T-cell (primary cell): ENCODE measurements at regions not wholly inside any gene's neighbourhood (a gene's known extent, or its start where the extent isn't known, plus 50 kb on each side); places are given as distances from the start of the nearest gene placed in this dataset.

Experiments
- ATAC-seq, 4 experiments: fragments of 200-7000 bp in 3 of 4; fragments of 150-1000 bp in 1 of 4; cut with Tn5 transposase; replicated peaks in 1 of 4; 1 replicate in 3 of 4; 2 replicates in 1 of 4; pipeline ENCODE4 v1.10.0; 2021; ENCODE audit warnings: moderate library complexity in 3 of 4, mild to moderate bottlenecking in 2 of 4, moderate number of reproducible peaks in 1 of 4
- CTCF ChIA-PET, 2 donors: fragments of 300-600 bp; sonication (Branson Sonifier 250); formaldehyde crosslinking; loops; one replicate each; lab custom pipeline; 2022; ENCODE audit warnings: antibody characterized with exemption in 2 of 2; lab: Charles Lee
- POLR2A ChIA-PET, 2 donors: fragments of 300-600 bp; sonication (Branson Sonifier 250); formaldehyde crosslinking; loops; one replicate each; lab custom pipeline; 2022; ENCODE audit warnings: antibody characterized with exemption in 2 of 2; lab: Charles Lee
- DNase-seq, 35 experiments: peaks; one replicate each; pipeline versions ENCODE4 v3.0.0 to v3.0.0-alpha.2; 2013 to 2023
- H3K27ac ChIP-seq: one replicate; pipeline ENCODE4 v1.5.1; 2013; ENCODE audit warnings: low read length
- H3K27me3 ChIP-seq, 2 experiments: replicated peaks in 1 of 2; 1 replicate in 1 of 2; 2 replicates in 1 of 2; pipeline versions ENCODE4 v1.6.1 to v1.7.0; 2013; ENCODE audit warnings: low read length in 1 of 2, mixed read lengths in 1 of 2; ENCODE audit not compliant: control insufficient read depth in 2 of 2, insufficient read depth in 2 of 2; ENCODE audit errors: extremely low read depth in 1 of 2
- H3K36me3 ChIP-seq, 2 donors: 1 replicate in 1 of 2; 2 replicates in 1 of 2; pipeline versions ENCODE4 v1.6.1 to v1.7.0; 2013; ENCODE audit warnings: low read length in 1 of 2; ENCODE audit not compliant: control insufficient read depth in 2 of 2, insufficient read depth in 1 of 2; ENCODE audit errors: extremely low read depth in 1 of 2
- H3K4me1 ChIP-seq, 2 experiments: 1 replicate in 1 of 2; 2 replicates in 1 of 2; pipeline versions ENCODE4 v1.6.1 to v1.7.0; 2013; ENCODE audit warnings: low read length in 2 of 2, mixed read lengths in 1 of 2; ENCODE audit not compliant: insufficient read depth in 2 of 2, control insufficient read depth in 1 of 2; ENCODE audit errors: extremely low read depth in 1 of 2
- H3K4me3 ChIP-seq, 2 donors: 1 replicate in 1 of 2; 2 replicates in 1 of 2; pipeline versions ENCODE4 v1.5.1 to v1.7.0; 2013; ENCODE audit warnings: mild to moderate bottlenecking in 2 of 2, low read length in 1 of 2, moderate library complexity in 1 of 2; ENCODE audit not compliant: control insufficient read depth in 1 of 2; ENCODE audit errors: extremely low read depth in 1 of 2
- H3K9me3 ChIP-seq: 2 replicates; pipeline ENCODE4 v1.7.0; 2013
- H3K27ac Mint-ChIP-seq, 2 donors: one replicate each; pipeline ENCODE4 v1.8.0; 2020 to 2021; ENCODE audit warnings: mild to moderate bottlenecking in 2 of 2, mixed read lengths in 2 of 2
- H3K27me3 Mint-ChIP-seq, 2 donors: one replicate each; pipeline ENCODE4 v1.8.0; 2021 to 2022; ENCODE audit warnings: mixed read lengths in 2 of 2
- H3K36me3 Mint-ChIP-seq: one replicate; pipeline ENCODE4 v1.8.0; 2021; ENCODE audit warnings: mixed read lengths
- H3K4me1 Mint-ChIP-seq, 3 donors: one replicate each; pipeline ENCODE4 v1.8.0; 2020 to 2022; ENCODE audit warnings: mixed read lengths in 3 of 3, mild to moderate bottlenecking in 1 of 3
- H3K4me3 Mint-ChIP-seq, 3 donors: one replicate each; pipeline ENCODE4 v1.8.0; 2020 to 2022; ENCODE audit warnings: mild to moderate bottlenecking in 3 of 3, mixed read lengths in 3 of 3, moderate library complexity in 3 of 3
- H3K9me3 Mint-ChIP-seq, 3 donors: one replicate each; pipeline ENCODE4 v1.8.0; 2020 to 2022; ENCODE audit warnings: mixed read lengths in 3 of 3
- WGBS: methylation state at CpG from one replicate; pipeline ENCODE4 v1.1.5; 2013; ENCODE audit warnings: missing lambda C conversion rate; ENCODE audit not compliant: insufficient coverage; 5-methylcytosine and 5-hydroxymethylcytosine counted together

DNA sequence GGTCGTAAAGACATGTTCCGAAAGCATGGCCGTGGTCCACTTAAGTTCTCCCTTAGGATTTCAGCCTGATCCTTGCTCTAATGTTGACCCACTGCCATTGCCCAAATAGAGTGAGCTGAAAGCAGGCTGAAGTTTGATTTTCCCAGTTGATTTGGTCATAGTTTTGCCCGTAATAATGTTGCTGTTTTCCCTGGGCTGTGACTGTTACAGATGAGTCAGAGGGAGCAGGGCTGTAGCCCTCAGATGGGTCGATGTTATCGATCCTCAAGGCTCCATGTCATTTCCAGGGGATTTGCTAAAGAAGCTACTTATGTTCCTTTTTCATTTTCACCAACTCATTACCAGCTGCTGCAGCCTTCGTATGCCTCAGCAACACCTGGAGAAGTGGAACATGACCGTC lies 169.0 kb upstream of the ZFHX3 start:
- ChIA-PET POLR2A (no interaction called here), CTCF (no interaction called here)
- Mint-ChIP-seq H3K27me3 (no peaks in the 10 kb centered on the region), H3K9me3 (peaks cover 0 to 6% (median 4%) of the 10 kb centered on the region in 3 donors), H3K36me3 (no peaks in the 10 kb centered on the region), H3K4me1 (no peaks in the 10 kb centered on the region), H3K27ac (no peak overlapping the region), H3K4me3 (no peak overlapping the region)
- ATAC-seq: no peak
- Histone ChIP-seq H3K4me1 (no peaks in the 10 kb centered on the region), H3K4me3 (no peak overlapping the region), H3K27ac (no peak overlapping the region), H3K9me3 (no peaks in the 10 kb centered on the region), H3K36me3 (no peaks in the 10 kb centered on the region), H3K27me3 (no peaks in the 10 kb centered on the region)
- 94% methylated on average over 3 of the region's 8 CpGs for WGBS
- no peak for DNase-seq

DNA sequence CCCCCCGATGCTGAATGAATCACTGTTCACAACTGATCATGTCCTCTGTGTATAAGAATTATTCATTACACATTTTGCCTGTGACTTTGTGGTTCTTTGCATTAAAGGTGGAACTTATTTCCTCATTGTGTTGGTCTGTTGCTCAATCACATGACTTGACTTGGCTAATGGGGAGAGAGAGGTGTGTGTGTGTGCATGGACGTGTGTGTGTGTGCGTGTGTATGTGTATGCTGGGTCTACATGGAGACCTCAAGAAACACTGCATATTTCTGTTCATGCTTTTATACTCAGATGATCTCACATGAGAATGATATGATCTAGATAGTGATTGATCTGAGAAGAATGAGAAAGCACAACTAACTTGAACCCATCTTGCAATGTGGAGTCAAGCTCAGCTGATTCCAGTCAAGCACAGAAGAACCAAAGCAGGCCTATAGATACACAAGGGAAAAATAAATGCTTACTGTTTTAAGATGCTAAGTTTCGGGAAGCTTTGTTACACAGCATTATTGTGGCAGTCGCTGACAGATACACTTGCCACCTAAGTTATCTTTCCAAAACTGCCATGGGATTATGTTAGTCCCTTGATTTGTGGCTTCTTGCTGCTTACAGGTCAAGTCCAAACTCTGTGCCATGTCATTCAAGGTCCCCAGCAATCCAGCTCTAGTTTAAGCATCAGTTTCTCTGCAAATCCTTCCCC lies 167.9 kb upstream of the ZFHX3 start:
- Histone ChIP-seq H3K9me3 (no peaks in the 10 kb centered on the region), H3K4me1 (no peaks in the 10 kb centered on the region), H3K4me3 (no peak overlapping the region), H3K27ac (no peak overlapping the region), H3K27me3 (no peaks in the 10 kb centered on the region), H3K36me3 (no peaks in the 10 kb centered on the region)
- ChIA-PET POLR2A (no interaction called here), CTCF (no interaction called here)
- no peak overlapping the region for H3K27ac Mint-ChIP-seq
- no peaks in the 10 kb centered on the region for H3K27me3 Mint-ChIP-seq
- no peak for ATAC-seq
- H3K4me1 Mint-ChIP-seq: no peaks in the 10 kb centered on the region
- no CpG with 5 or more reads among the region's 5 CpGs for WGBS
- no peak overlapping the region for H3K4me3 Mint-ChIP-seq
- peaks cover 0 to 6% (median 4%) of the 10 kb centered on the region in 3 donors for H3K9me3 Mint-ChIP-seq
- no peak for DNase-seq
- H3K36me3 Mint-ChIP-seq: no peaks in the 10 kb centered on the region

DNA sequence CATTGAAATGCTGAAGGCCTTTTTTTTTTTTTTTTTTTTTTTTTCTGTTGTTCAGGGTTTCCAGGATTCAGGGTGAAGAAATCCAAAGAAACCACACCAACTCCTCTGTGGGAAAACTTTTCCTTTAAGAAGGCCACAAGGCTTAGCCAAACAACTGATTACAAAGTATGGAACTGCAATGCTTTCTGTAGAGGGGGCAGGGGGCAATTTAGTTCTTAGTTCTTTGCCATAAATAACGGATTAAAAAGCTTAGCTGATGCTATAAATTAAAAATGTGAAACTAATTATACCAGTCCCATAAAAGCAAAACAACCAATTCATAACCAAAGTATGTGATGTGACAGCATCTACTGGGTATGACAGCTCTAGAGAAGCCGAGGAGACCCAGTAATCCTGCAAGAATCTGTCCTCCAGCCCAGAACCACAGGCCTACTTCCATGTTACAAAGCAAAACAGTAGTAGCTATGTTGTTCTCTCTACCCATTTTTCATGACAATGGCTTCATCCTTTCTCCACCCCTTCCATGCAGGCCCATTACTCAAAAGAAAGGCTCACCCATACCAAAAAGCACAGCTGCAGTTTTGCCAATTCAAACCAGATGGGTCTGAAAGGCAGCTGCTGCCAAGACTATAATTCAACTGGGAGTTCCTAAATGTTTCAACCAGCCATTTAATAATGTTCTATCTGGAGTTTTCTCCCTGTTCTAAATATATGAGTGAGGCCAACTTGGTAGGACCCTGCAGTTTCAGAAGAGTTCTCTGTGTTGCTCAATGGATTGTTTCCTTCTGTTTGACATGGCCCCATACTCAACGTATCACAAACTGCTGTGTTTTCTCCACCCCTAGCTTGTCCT lies 167.1 kb upstream of the ZFHX3 start:
- ATAC-seq: no peak
- ChIA-PET CTCF (interaction anchor here in 1 of 2 donors (0.9 kb wide), 1 partner anchor 19 kb away, joined by 7 read pairs; no protein-coding TSS in a partner anchor), POLR2A (interaction anchor here in 1 of 2 donors (0.7 kb wide), 1 partner anchor 1097 kb away, joined by 11 read pairs; no protein-coding TSS in a partner anchor)
- H3K27ac Mint-ChIP-seq: no peak overlapping the region
- Histone ChIP-seq H3K36me3 (no peaks in the 10 kb centered on the region), H3K4me1 (no peaks in the 10 kb centered on the region), H3K4me3 (no peak overlapping the region), H3K27me3 (no peaks in the 10 kb centered on the region), H3K9me3 (no peaks in the 10 kb centered on the region), H3K27ac (no peak overlapping the region)
- no peaks in the 10 kb centered on the region for H3K4me1 Mint-ChIP-seq
- H3K9me3 Mint-ChIP-seq: peaks cover 0 to 6% (median 4%) of the 10 kb centered on the region in 3 donors
- H3K36me3 Mint-ChIP-seq: no peaks in the 10 kb centered on the region
- H3K4me3 Mint-ChIP-seq: no peak overlapping the region
- DNase-seq: no peak
- H3K27me3 Mint-ChIP-seq: no peaks in the 10 kb centered on the region
- 86% methylated on average over 1 of the region's 3 CpGs for WGBS

DNA sequence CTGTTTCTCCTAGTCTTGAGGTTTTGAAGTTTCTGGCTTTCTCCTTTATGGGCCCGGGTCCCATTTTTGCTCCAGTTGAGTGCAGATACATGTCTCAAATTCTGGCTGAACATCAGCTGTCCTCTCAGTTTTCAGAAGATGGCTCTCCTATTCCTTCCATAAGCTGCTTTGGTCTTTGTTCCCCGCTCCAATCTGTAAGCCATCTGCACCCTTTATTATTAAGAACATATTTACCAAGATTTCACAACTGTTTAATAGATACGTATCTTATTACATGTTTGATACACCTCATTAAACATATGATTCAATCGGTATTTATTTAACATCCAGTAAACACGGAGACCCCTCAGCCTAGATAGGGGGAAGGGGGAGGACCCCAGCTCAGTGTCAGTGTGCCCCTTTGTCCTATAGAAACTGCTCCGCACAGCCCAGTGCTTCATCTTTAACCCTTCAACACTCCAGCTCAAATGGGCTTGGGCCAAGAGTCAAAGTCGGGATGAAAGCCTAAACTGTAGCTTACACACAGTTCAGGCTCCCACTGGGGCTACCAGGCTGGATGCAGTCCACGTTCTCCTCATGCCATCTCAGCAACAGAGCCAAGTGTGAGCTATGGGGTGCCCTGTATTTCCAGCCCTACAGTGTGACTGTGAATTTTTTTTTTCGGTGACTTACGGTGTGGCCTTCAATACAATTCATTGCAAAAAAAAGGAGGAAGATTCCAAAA lies 166.0 kb upstream of the ZFHX3 start:
- no peak for DNase-seq
- ChIA-PET POLR2A (interaction anchor here in 1 of 2 donors (0.7 kb wide), 1 partner anchor 1098 kb away, joined by 11 read pairs; no protein-coding TSS in a partner anchor), CTCF (interaction anchor here in 1 of 2 donors (0.9 kb wide), 1 partner anchor 18 kb away, joined by 7 read pairs; no protein-coding TSS in a partner anchor)
- no peak for ATAC-seq
- 75% methylated on average over 2 of the region's 10 CpGs for WGBS
- no peaks in the 10 kb centered on the region for H3K4me1 Mint-ChIP-seq
- Histone ChIP-seq H3K4me1 (no peaks in the 10 kb centered on the region), H3K27ac (no peak overlapping the region), H3K36me3 (no peaks in the 10 kb centered on the region), H3K9me3 (no peaks in the 10 kb centered on the region), H3K4me3 (no peak overlapping the region), H3K27me3 (no peaks in the 10 kb centered on the region)
- H3K27ac Mint-ChIP-seq: no peak overlapping the region
- no peaks in the 10 kb centered on the region for H3K36me3 Mint-ChIP-seq
- H3K9me3 Mint-ChIP-seq: peaks cover 0 to 6% (median 4%) of the 10 kb centered on the region in 3 donors
- no peaks in the 10 kb centered on the region for H3K27me3 Mint-ChIP-seq
- H3K4me3 Mint-ChIP-seq: no peak overlapping the region

DNA sequence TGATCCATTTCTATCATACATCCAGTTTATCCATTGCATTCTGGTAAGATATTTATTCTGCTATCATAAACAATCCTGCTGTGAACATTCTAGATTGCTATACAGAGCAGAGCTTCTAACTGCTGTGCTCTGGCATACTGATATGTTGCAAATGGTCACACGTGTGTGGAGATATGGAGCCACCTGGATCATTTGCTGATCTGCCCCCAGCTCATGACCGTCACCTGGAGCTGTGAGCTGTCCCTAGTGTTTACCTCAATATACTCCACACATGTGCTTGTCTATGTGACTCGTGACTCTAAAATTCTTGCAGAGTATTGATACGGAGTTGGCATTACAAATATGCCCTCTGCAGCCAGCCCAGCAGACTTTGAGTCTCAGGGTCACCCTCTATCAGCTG lies 164.5 kb upstream of the ZFHX3 start:
- H3K36me3 Mint-ChIP-seq: no peaks in the 10 kb centered on the region
- POLR2A ChIA-PET: no interaction called here
- H3K9me3 Mint-ChIP-seq: peaks cover 0 to 5% (median 4%) of the 10 kb centered on the region in 3 donors
- no peak overlapping the region for H3K27ac Mint-ChIP-seq
- Histone ChIP-seq H3K9me3 (no peaks in the 10 kb centered on the region), H3K27me3 (no peaks in the 10 kb centered on the region), H3K36me3 (no peaks in the 10 kb centered on the region), H3K4me3 (no peak overlapping the region), H3K27ac (no peak overlapping the region), H3K4me1 (no peaks in the 10 kb centered on the region)
- no peak overlapping the region for H3K4me3 Mint-ChIP-seq
- DNase-seq (no peak), ATAC-seq (no peak)
- CTCF ChIA-PET: no interaction called here
- H3K27me3 Mint-ChIP-seq: no peaks in the 10 kb centered on the region
- H3K4me1 Mint-ChIP-seq: no peaks in the 10 kb centered on the region
- WGBS: 100% methylated on average over 1 of the region's 4 CpGs

DNA sequence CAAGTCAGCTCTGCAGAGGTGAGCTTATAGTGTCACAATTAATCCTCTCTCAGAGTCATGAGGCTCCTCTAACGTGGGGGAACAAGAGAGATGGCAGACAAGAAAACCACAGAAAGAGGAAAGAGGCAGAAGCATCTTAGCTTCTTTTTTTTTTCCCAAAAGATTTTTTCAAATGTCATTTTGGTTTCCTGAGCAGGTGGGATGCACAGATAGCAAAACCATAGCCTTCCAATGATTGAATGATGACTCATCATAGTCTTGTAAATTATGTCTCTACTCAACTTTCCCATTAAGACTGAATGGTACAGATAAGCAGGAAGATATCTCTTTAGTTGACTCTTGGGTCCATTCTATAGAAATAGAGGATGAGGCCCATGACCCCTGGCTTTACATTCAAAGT lies 162.8 kb upstream of the ZFHX3 start:
- no CpG with 5 or more reads among the region's 1 CpG for WGBS
- no peaks in the 10 kb centered on the region for H3K36me3 Mint-ChIP-seq
- POLR2A ChIA-PET: interaction anchor here in 1 of 2 donors (0.6 kb wide), 1 partner anchor 1098 kb away, joined by 7 read pairs; no protein-coding TSS in a partner anchor

More for the DNA sequence above, 162.8 kb upstream of the ZFHX3 start:
- H3K36me3 ChIP-seq: no peaks in the 10 kb centered on the region
- no peaks in the 10 kb centered on the region for H3K4me1 ChIP-seq
- CTCF ChIA-PET: no interaction called here
- Mint-ChIP-seq H3K9me3 (no peaks in the 10 kb centered on the region), H3K4me1 (no peaks in the 10 kb centered on the region), H3K4me3 (no peak overlapping the region), H3K27me3 (no peaks in the 10 kb centered on the region), H3K27ac (no peak overlapping the region)
- no peak overlapping the region for H3K27ac ChIP-seq
- no peaks in the 10 kb centered on the region for H3K27me3 ChIP-seq
- H3K4me3 ChIP-seq: no peak overlapping the region
- no peak for ATAC-seq
- no peak for DNase-seq
- no peaks in the 10 kb centered on the region for H3K9me3 ChIP-seq
